Cardiac fibroblast (primary cell): ENCODE measurements at regions not wholly inside any gene's neighbourhood (a gene's known extent, or its start where the extent isn't known, plus 50 kb on each side); places are given as distances from the start of the nearest gene placed in this dataset.
"Not testable (repeated sequence)": the region's sequence is repeated elsewhere in the genome, so short reads cannot be mapped to it uniquely, and the experiment has no call there.

Experiments
- DNase-seq, 2 donors: peaks; one replicate each; pipeline versions ENCODE4 v3.0.0 to v3.0.0-alpha.2; 2010; ENCODE audit warnings: low read depth in 2 of 2
- H3K4me3 ChIP-seq, 2 donors: replicated peaks in 1 of 2; 1 replicate in 1 of 2; 2 replicates in 1 of 2; pipeline ENCODE4 v1.5.1; 2011; ENCODE audit warnings: low read depth in 2 of 2, low read length in 2 of 2, mild to moderate bottlenecking in 2 of 2, moderate library complexity in 1 of 2
- CTCF ChIP-seq: IDR thresholded peaks from one replicate; pipeline ENCODE4 v1.5.1; 2011; ENCODE audit warnings: low read depth, mild to moderate bottlenecking, low read length, inconsistent platforms

- no peak for TF ChIP-seq CTCF
- no peak overlapping the region for H3K4me3 ChIP-seq
- DNase-seq = no peak
Observed at GRCh38 chr4:181830404-181831035, 412.7 kb upstream of the TENM3 start.

GRCh38 chr4:181834071-181834470 is 409.1 kb upstream of the TENM3 start:
- H3K4me3 ChIP-seq = no peak overlapping the region
- no peak for TF ChIP-seq CTCF

GRCh38 chr4:181835348-181835747 is 407.9 kb upstream of the TENM3 start:
- no peak for TF ChIP-seq CTCF
- no peak overlapping the region for H3K4me3 ChIP-seq
- DNase-seq = no peak

More at GRCh38 chr4:181834071-181834470, 409.1 kb upstream of the TENM3 start:
- no peak for DNase-seq

- DNase-seq = no peak
- TF ChIP-seq CTCF = no peak
- no peak overlapping the region for H3K4me3 ChIP-seq
Observed at GRCh38 chr4:181838253-181838652, 404.9 kb upstream of the TENM3 start.

GRCh38 chr4:181843797-181844196 is 399.4 kb upstream of the TENM3 start:
- not testable (repeated sequence) for H3K4me3 ChIP-seq, DNase-seq

- H3K4me3 ChIP-seq = no peak overlapping the region
- no peak for DNase-seq
- no peak for TF ChIP-seq CTCF
Observed at GRCh38 chr4:181845617-181846016, 397.6 kb upstream of the TENM3 start.

- TF ChIP-seq CTCF = no peak
- no peak overlapping the region for H3K4me3 ChIP-seq
- no peak for DNase-seq
Observed at GRCh38 chr4:181846934-181847333, 396.3 kb upstream of the TENM3 start.
